Lower leg skin (tissue), 3 donors: ENCODE measurements at regions not wholly inside any gene's neighbourhood (a gene's known extent, or its start where the extent isn't known, plus 50 kb on each side); places are given as distances from the start of the nearest gene placed in this dataset.

Experiments
- CTCF ChIP-seq, 3 donors: fragments of 450-650 bp; IDR thresholded peaks; one replicate each; pipeline ENCODE4 v1.5.1; 2016; ENCODE audit warnings: antibody characterized with exemption in 3 of 3, mild to moderate bottlenecking in 3 of 3, moderate library complexity in 2 of 3
- POLR2A ChIP-seq, 2 donors: fragments of 450-650 bp; IDR thresholded peaks; one replicate each; pipeline ENCODE4 v1.6.1; 2016 to 2017; ENCODE audit warnings: antibody characterized with exemption in 2 of 2, mild to moderate bottlenecking in 1 of 2, moderate library complexity in 1 of 2

GRCh38 chr10:61346796-61347413 is 106.3 kb downstream of the TMEM26 start:
- no peak for TF ChIP-seq CTCF (IDR thresholded peaks at IDR 0.05)
- TF ChIP-seq POLR2A (IDR thresholded peaks at IDR 0.05), result no peak
